Right cardiac atrium (tissue), 5 donors: ENCODE measurements at regions not wholly inside any gene's neighbourhood (a gene's known extent, or its start where the extent isn't known, plus 50 kb on each side); places are given as distances from the start of the nearest gene placed in this dataset.
A peak's percentile ranks its signal among the peaks of the same experiment; 100 is the strongest.

ENCODE experiments used
- ATAC-seq, 2 donors: fragments of 200-7000 bp; cut with Tn5 transposase; one replicate each; pipeline versions ENCODE4 v1.8.0 to v1.9.1; 2020; ENCODE audit warnings: moderate library complexity in 2 of 2, mild to moderate bottlenecking in 1 of 2
- DNase-seq, 3 donors: peaks; one replicate each; pipeline ENCODE4 v3.0.0-alpha.2; 2020
- H3K27ac ChIP-seq: one replicate; pipeline ENCODE4 v1.5.1; 2013; ENCODE audit warnings: mild to moderate bottlenecking, low read length, control low read depth, moderate library complexity
- H3K27me3 ChIP-seq: one replicate; pipeline ENCODE4 v1.6.1; 2013; ENCODE audit not compliant: control insufficient read depth, insufficient read depth
- H3K4me1 ChIP-seq: one replicate; pipeline ENCODE4 v1.6.1; 2013; ENCODE audit warnings: low read length; ENCODE audit not compliant: control insufficient read depth, insufficient read depth
- H3K4me3 ChIP-seq: one replicate; pipeline ENCODE4 v1.5.1; 2013; ENCODE audit warnings: low read length, control low read depth
- H3K9me3 ChIP-seq: one replicate; pipeline ENCODE4 v1.6.1; 2013; ENCODE audit warnings: low read length; ENCODE audit not compliant: control insufficient read depth
- WGBS: extraction: QIAGEN DNeasy Blood & Tissue Kit; methylation state at CpG from one replicate; pipeline ENCODE4 v1.1.7; 2013; 5-methylcytosine and 5-hydroxymethylcytosine counted together
- intact Hi-C, 4 donors: fragments of 100-400 bp; cut with DNase I; formaldehyde crosslinking; loops; one replicate each; pipeline versions ENCODE4 v1.11.0 to v1.14.0; 2022 to 2023
- donor health status: healthy with polysubstance abuse.
- donor health status: DM: no; HTN: yes; CAD: no.
- donor health status: DM: no; HTN: no; CAD: no.
- donor health status: DM: no; HTN: yes; CAD: no; lungs with severe emphysema.
- donor health status: DM: yes; HTN: yes; CAD: no.

DNA sequence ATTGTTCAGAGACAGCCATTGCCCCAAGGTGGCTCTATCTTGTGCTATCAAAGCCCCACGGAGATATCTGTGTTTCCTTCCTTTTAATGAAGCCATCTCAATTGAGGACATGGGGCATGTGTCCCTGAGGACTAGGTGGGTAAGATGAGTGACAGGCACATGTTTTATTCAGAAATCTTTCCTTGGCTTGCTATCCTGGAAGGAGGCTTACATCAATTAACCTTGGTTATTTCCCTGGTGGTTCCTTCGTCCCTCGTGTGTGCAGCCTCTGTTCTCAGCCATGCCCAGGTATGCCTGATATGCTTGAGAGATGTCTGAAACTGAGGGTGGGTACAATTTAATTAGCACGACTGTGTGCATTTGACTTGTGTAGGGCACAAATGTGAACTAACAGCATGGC is 102.2 kb upstream of the TUT7 start:
- no peaks in the 10 kb centered on the region for H3K9me3 ChIP-seq
- H3K4me1 ChIP-seq, result no peaks in the 10 kb centered on the region
- no peaks in the 10 kb centered on the region for H3K27me3 ChIP-seq
- WGBS, result 85% methylated on average over 4 of the region's 4 CpGs
- DNase-seq (no peak), ATAC-seq (no peak)
- intact Hi-C loops, result no loop called here
- no peak overlapping the region for H3K27ac ChIP-seq
- no peak overlapping the region for H3K4me3 ChIP-seq

DNA sequence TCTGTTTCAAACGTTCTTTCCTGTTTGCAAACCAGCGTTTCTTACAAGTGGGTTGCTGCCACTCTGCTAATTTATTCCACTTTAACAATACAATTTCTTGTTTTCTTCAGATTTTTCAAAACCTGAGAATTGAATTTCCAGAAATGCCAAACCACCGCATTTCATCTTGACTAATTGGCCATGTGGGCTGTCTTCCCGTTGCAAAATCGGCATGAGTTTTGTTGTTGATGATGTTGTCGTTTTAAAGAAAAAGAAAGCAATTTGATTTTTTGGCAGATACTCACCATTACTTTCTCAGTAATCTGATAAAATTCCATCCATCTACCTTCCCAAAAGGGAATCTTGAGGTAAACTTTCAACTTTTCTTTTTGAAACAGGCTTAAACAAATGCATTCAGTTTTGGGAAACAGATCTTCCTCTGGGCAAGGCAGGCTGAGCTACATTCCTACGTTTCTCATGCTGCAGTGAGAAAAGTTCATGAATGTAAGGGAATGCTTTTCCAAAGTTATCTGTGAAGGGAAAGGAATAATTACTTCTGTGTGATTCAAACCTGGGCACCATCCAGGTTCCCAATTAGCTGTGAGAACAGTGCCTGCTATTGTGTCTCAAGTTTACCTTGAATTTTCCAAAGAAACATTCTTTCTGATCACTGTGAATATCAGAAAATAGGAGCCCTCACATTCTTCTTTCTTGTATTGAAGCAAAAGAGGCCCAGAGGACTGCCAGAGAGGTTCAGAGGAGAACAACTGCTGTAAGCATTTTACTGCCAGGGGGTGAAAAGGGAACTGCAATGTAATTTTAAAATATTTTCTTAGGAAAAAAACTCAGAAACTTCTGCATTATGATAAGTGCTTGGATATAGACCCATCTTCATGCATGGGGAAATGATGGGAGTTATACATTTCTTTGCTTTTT is 100.7 kb upstream of the TUT7 start:
- no peak for DNase-seq
- no peak for ATAC-seq
- Histone ChIP-seq H3K27ac (no peak overlapping the region), H3K4me3 (no peak overlapping the region), H3K27me3 (no peaks in the 10 kb centered on the region), H3K4me1 (no peaks in the 10 kb centered on the region), H3K9me3 (no peaks in the 10 kb centered on the region)
- intact Hi-C loops, result no loop called here
- WGBS, result 42% methylated on average over 7 of the region's 7 CpGs

DNA sequence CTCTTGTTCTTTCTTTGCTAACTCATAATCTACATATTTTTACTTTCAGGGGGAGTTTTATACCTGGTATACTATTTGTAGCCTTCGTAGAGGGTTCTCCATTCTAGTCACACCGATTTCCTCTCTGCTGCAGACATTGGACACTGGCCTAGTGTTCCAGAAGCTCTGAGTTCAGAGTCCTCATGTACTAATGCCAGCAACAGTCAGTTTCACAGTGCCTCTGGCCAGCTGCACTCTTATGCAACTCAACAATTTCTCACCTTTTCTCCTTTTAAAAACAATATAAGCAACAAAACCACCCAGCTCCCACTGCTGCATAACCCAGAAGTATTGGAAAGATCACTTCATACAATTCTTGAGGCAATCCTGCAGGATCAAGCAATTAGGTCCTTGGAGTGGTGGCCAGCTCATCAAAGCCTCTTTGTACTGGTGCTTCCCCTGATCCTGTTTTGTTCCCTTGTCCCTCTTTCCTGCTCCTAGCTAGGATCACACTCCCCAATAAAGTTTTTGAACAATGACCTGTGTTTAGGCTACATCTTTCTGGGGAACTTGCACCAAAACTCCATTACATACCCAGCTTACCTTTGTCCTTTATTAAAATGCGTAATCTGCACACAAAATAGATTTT is 98.1 kb upstream of the TUT7 start:
- no peak overlapping the region for H3K4me3 ChIP-seq
- no peak overlapping the region for H3K27ac ChIP-seq
- no peaks in the 10 kb centered on the region for H3K4me1 ChIP-seq
- peak in 2 of 3 donors; percentile 13 to 68 for DNase-seq
- no peaks in the 10 kb centered on the region for H3K9me3 ChIP-seq
- peak; percentile 43 to 82 for ATAC-seq
- intact Hi-C loops, result no loop called here
- WGBS, result 71% methylated on average over 3 of the region's 3 CpGs
- H3K27me3 ChIP-seq, result no peaks in the 10 kb centered on the region

DNA sequence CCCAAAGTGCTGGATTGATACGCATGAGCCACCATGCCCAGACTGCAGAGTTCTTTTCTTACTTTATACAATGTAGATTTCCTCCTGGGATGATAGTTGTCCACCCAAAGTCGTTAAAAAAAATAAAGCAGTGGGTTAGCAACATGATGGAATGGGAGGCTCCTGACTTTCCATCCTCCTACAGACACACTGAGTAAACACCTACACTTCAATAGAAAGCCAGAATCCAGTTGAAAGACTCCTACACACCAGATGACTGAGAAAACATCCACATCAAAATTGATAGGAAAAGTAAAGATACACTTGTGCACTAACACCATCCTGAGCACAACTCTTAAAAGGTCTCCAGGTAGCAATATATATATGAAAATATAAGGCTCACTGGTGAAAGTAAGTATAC is 95.0 kb upstream of the TUT7 start:
- H3K27me3 ChIP-seq, result no peaks in the 10 kb centered on the region
- ATAC-seq (no peak), DNase-seq (no peak)
- H3K4me3 ChIP-seq, result no peak overlapping the region
- no peaks in the 10 kb centered on the region for H3K4me1 ChIP-seq
- WGBS, result 86% methylated on average over 2 of the region's 2 CpGs
- H3K27ac ChIP-seq, result no peak overlapping the region
- intact Hi-C loops, result no loop called here
- H3K9me3 ChIP-seq, result no peaks in the 10 kb centered on the region

DNA sequence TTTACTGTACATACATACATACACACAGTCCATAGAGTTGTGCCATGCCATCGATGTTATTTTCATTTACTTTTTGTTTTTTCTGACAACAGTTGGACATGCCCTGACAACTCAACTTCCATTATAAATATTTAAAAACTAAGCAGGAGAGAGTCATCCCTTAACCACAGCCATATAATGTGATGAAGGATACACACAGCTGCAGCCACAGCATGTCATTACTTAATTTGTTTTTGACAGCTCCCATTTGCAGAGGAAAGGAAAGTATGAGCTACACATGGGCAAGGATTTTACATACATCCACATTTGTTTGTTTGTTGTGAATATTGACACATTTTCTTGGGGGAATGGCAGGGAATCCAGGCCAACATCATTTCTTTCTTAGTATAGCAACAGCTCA is 91.5 kb upstream of the TUT7 start:
- no peak overlapping the region for H3K27ac ChIP-seq
- intact Hi-C loops, result no loop called here
- WGBS, result 90% methylated on average over 1 of the region's 1 CpG
- DNase-seq, result no peak
- no peak for ATAC-seq
- no peaks in the 10 kb centered on the region for H3K9me3 ChIP-seq
- H3K4me1 ChIP-seq, result no peaks in the 10 kb centered on the region
- H3K27me3 ChIP-seq, result no peaks in the 10 kb centered on the region
- no peak overlapping the region for H3K4me3 ChIP-seq

DNA sequence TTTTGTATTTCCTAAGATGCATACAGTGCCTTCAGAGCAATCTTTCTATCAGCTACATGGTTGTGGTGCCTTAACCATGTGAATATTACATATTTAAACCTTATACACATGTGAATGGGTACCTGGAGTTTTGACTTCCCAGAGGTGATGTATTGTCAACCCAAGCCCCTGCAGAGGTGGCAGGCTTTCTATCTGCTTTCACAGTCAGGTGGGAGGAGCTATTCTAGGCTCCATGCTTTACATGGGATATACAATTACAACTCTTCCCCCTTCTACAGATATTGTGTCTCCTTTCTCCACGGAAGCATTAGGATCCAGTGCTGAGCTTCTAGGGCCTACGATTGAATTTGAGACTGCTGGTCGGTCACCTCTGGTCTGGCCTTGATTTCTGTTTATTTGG is 89.8 kb upstream of the TUT7 start:
- Histone ChIP-seq H3K4me1 (no peaks in the 10 kb centered on the region), H3K9me3 (no peaks in the 10 kb centered on the region), H3K27me3 (no peaks in the 10 kb centered on the region), H3K27ac (no peak overlapping the region), H3K4me3 (no peak overlapping the region)
- intact Hi-C loops, result no loop called here
- WGBS, result 44% methylated on average over 3 of the region's 3 CpGs
- DNase-seq (no peak), ATAC-seq (no peak)

DNA sequence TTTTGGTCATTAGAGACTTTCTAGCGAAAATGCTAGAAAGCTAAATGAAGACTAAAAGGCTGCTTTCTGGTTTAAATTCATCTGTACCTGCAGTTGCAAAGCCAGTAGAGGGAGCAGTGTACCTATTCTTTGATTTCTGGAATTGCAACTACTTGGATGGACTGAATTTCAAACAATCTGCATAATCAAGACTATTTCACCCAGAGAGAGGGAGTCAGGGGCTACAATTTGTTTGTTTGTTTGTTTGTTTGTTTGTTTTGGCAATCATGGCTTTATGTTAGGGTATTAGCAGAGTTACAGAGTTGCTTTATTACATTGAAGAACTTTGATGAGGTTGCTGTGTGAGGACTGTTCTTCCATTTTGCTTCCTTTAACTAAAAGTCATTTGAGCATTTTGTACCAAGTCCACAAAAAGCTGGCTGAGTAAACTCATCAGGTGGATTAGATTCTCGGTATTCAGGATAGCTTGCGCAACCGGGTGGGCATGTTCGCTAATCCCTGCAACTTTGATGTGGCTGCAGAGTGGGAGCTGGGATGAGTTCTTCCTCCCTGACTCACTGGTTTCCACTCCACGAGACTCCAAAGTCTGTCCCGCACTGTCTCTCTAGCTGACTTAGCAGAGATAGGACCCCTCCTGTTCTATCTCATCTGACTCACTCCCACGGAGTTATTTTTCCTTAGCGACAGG is 80.0 kb upstream of the TUT7 start:
- Histone ChIP-seq H3K4me3 (no peak overlapping the region), H3K4me1 (no peaks in the 10 kb centered on the region), H3K9me3 (no peaks in the 10 kb centered on the region), H3K27ac (no peak overlapping the region), H3K27me3 (no peaks in the 10 kb centered on the region)
- 40% methylated on average over 9 of the region's 9 CpGs for WGBS
- intact Hi-C loops, result loop anchor here in 3 of 4 donors (2.0 to 10.0 kb wide), 4 partner anchors 51 to 901 kb away; no protein-coding TSS in a partner anchor
- DNase-seq (peak in 2 of 3 donors; percentile 33 to 46), ATAC-seq (peak in 1 of 2 donors; percentile 70)

DNA sequence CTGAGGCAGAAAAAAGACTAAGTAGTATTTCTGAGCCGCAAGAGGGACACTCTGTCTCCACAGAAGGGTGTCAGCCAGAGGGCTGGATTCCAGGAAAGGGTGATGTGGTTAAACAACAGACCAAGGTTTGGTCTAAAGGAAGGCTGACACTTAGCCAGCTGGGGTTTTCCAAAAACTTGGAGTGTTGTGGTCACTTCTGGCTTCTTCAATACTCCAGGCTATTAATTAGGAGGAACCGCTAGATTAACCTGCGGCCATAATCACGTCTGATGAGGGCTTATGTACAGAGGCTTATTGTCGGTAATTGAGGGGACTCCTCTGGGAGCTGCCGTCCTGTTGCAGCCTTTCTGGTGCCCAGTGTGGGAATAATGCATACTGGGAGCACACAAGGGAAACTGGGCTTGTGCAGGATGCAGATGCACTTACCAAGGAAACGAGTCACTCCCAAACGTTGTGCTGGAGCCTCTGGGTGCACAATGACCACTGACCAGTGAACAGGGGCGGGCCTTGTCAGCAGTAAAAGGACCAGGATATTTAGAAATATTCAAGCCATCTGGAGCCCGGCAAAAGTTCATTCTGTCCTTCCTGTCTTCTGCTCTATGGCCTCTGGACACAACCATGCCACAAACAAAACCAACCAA is 70.2 kb upstream of the TUT7 start:
- ATAC-seq (peak; percentile 39 to 79), DNase-seq (peak in 2 of 3 donors; percentile 49 to 79)
- Histone ChIP-seq H3K4me3 (no peak overlapping the region), H3K27ac (no peak overlapping the region), H3K9me3 (no peaks in the 10 kb centered on the region), H3K27me3 (no peaks in the 10 kb centered on the region), H3K4me1 (no peaks in the 10 kb centered on the region)
- 46% methylated on average over 10 of the region's 10 CpGs for WGBS
- intact Hi-C loops, result no loop called here

DNA sequence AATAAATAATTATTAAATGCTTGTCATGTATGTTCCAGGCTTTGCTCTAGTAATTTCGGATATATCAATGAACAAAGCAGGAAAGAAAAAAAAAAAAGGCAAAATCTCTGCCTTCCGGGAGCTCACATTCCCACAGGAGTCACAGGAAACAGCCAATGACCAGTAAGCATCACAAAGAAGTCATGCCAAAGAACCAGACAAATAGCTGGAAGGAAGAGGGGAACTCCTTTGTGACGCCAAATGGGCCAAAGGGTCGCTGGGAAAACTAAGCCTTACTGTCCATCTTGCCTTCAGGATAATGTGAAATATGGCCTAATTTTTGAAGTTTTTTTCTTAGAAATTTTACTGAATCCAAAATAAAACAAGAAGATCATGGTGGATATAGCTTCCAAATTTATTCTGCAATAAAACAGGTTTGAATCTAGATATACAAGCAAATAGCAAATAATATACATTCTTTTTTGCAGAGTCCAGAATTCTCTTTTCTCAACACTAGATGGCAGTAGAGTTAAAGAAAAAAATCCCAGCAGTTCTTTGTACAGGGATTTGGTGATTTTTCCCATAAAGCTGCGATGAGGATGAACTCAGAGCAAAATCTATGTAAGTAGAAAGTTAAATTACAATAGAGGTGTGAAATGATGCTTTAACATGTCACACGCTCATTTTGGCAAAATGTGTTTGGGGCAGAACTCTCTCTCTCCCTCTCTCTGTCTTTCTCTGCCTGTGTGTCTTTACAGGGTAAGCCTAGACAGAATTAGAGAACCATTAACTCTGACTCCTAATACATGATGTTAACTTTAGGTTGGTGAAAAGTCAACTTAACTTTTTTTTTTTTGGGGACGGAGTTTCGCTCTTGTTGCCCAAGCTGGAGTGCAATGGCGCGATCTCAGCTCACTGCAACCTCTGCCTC is 60.0 kb upstream of the TUT7 start:
- Histone ChIP-seq H3K4me1 (no peaks in the 10 kb centered on the region), H3K4me3 (no peak overlapping the region), H3K9me3 (no peaks in the 10 kb centered on the region), H3K27me3 (no peaks in the 10 kb centered on the region), H3K27ac (no peak overlapping the region)
- ATAC-seq, result no peak
- no peak for DNase-seq
- 54% methylated on average over 10 of the region's 10 CpGs for WGBS
- intact Hi-C loops, result loop anchor here in 1 of 4 donors (10.0 kb wide), 1 partner anchor 1081 kb away; the partner anchor contains the start of gene DAPK1

DNA sequence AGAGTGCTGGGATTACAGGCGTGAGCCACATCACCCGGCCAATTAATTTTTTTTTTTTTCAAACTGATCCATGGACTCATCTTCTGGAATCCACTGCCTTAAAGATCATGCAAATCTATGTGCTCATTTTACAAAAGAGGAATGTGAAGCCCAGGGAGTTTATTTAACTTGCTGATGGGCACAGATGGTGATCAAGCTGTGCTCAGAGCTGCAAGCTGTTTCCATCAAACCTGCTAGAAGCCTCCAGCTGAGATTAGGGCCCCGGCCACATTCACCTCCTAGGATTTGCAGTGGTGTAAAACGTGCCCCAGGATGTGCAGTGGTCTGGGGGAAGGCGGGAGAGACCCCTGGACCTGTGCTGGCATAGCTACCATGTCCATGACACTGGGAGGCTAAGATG is 56.1 kb upstream of the TUT7 start:
- no peaks in the 10 kb centered on the region for H3K27me3 ChIP-seq
- no peak overlapping the region for H3K4me3 ChIP-seq
- intact Hi-C loops, result loop anchor here in 1 of 4 donors (10.0 kb wide), 1 partner anchor 1085 kb away; the partner anchor contains the start of gene DAPK1
- no peak overlapping the region for H3K27ac ChIP-seq
- ATAC-seq (no peak), DNase-seq (no peak)
- peaks cover 2% of the 10 kb centered on the region for H3K4me1 ChIP-seq
- WGBS, result 78% methylated on average over 5 of the region's 5 CpGs
- no peaks in the 10 kb centered on the region for H3K9me3 ChIP-seq
